ENCODE measurements at regions not wholly inside any gene's neighbourhood (a gene's known extent, or its start where the extent isn't known, plus 50 kb on each side); places are given as distances from the start of the nearest gene placed in this dataset.
"Not testable (repeated sequence)": the region's sequence is repeated elsewhere in the genome, so short reads cannot be mapped to it uniquely, and the experiment has no call there.

GRCh38 chr6:131430531-131430930 is 142.5 kb upstream of the ARG1 start:
- DNase-seq: no peak

GRCh38 chr6:131431718-131432117 is 141.3 kb upstream of the ARG1 start:
- DNase-seq: no peak

GRCh38 chr6:131433927-131434326 is 139.1 kb upstream of the ARG1 start:
- DNase-seq: no peak

GRCh38 chr6:131436358-131436757 is 136.7 kb upstream of the ARG1 start:
- DNase-seq: no peak

- DNase-seq: no peak
Observed at GRCh38 chr6:131443014-131443413, 130.0 kb upstream of the ARG1 start.

GRCh38 chr6:131443514-131443913 is 129.5 kb upstream of the ARG1 start:
- DNase-seq: no peak

- DNase-seq: not testable (repeated sequence)
Observed at GRCh38 chr6:131445356-131445755, 127.7 kb upstream of the ARG1 start.

GRCh38 chr6:131450861-131451260 is 122.2 kb upstream of the ARG1 start:
- DNase-seq: no peak

- DNase-seq: no peak
Observed at GRCh38 chr6:131451321-131452144, 121.5 kb upstream of the ARG1 start.

- DNase-seq: no peak
Observed at GRCh38 chr6:131453803-131454202, 119.2 kb upstream of the ARG1 start.

- no peak for DNase-seq
Observed at GRCh38 chr6:131456565-131456964, 116.5 kb upstream of the ARG1 start.

GRCh38 chr6:131459005-131459404 is 114.0 kb upstream of the ARG1 start:
- DNase-seq: no peak

- DNase-seq: no peak
Observed at GRCh38 chr6:131460614-131461000, 112.4 kb upstream of the ARG1 start.

GRCh38 chr6:131469130-131469529 is 103.9 kb upstream of the ARG1 start:
- DNase-seq: no peak

GRCh38 chr6:131470534-131470933 is 102.5 kb upstream of the ARG1 start:
- no peak for DNase-seq

- no peak for DNase-seq
Observed at GRCh38 chr6:131471331-131471730, 101.7 kb upstream of the ARG1 start.

GRCh38 chr6:131473303-131473702 is 99.7 kb upstream of the ARG1 start:
- DNase-seq: not testable (repeated sequence)

GRCh38 chr6:131476362-131476761 is 96.7 kb upstream of the ARG1 start:
- DNase-seq: no peak

- peak; percentile 23 for DNase-seq
Observed at GRCh38 chr6:131478740-131479211, 94.2 kb upstream of the ARG1 start.

GRCh38 chr6:131486608-131487007 is 86.4 kb upstream of the ARG1 start:
- no peak for DNase-seq

- DNase-seq: no peak
Observed at GRCh38 chr6:131488780-131489179, 84.2 kb upstream of the ARG1 start.

GRCh38 chr6:131490441-131490840 is 82.6 kb upstream of the ARG1 start:
- DNase-seq: no peak

GRCh38 chr6:131492932-131493573 is 80.0 kb upstream of the ARG1 start:
- DNase-seq: no peak

- DNase-seq: not testable (repeated sequence)
Observed at GRCh38 chr6:131504387-131504786, 68.6 kb upstream of the ARG1 start.

Measured in NCI-H345 (cell line).